ENCODE measurements at regions not wholly inside any gene's neighbourhood (a gene's known extent, or its start where the extent isn't known, plus 50 kb on each side); places are given as distances from the start of the nearest gene placed in this dataset.

DNA sequence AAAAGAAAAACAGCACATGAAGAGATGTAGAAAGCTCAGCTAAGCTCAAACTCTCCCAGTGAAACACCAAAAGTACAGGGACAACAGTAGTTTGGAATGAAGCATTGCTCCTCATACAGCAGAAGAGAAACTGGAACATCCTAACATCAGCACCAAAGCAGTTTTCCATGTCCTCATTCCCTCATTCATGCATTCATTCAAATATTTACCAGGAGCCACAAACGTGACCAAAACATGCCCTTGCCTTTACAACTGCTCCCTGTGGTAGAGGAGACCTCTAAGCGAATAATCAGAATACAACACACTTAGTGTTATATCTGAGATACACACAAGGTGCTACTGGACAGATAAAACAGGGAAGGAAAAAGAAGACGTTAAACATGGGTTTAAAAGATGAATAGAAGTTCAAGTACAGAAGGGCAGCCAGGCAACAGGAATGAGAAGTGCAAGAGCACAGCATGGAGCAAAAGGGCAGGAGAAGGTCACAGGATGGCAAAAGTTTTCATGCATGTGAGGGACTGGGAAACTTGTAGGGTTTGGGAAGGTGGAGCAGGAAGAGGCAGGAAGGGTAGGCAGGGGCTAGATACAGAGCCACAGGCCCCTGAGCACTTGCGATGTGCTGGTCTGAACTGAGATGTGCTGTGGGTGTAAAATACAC, 58.5 kb upstream of the LMCD1 start:
- DNase-seq: no peak

DNA sequence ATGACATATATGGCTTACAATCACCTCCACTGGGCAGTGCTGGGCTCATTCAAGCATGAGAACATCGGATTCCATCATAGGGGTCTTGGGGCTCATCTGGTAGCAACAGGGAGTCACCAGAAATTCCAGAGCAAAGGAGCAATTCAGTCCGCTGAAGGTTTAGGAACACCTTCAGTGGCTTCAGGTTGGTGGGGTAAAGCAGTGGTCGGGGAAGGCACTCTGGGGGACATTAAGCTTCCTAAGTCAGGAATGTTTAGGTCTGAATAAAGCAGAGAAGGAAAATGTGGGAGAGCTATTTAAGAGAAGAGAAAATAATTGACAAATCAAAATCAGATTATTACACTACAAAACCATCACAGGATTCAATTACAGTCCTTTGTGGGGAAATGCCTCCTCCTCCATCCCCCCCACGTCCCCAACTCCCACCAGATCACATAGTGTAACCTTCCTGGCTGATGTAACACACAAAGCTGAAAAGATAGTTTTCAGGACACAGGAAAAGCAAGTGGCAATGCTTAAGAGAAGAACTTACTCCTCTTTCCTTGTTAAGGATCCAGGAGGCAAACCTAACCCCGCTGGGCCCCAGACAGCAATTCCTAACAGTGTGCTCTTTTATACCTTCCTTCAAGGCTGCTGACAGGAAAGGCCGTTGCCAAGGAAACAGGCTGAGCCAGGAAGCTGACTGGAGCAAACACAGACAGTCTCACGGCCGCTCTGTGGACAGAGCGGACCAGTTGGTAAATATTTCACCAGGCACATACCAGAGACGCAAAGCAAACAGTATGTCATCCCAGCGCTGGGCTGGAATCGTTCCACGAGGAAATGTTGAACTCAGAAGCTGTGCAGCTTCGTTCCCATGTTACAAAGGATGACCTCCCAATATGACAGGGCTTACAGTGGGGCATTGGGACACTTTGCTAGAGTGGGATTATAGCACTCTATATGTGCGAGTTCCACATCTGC, 57.5 kb upstream of the LMCD1 start:
- DNase-seq: no peak

DNA sequence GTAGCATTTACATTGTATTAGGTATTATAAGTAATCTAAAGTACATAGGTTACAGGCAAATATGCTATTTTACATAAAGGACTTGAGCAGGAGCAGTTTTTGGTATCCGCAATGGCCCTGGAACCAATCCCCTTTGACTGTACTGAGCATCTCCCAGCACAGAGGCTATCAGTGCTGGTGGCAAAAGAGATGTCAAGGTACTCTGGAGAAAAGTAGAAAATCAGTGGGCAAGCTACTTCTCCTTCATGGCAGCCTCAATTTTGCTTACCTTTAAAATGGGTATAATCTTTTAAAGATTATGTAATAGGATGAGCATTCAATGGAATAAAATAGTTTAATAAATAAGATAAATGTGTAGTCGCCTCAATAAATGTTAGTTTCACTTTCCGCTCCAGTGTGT, 56.7 kb upstream of the LMCD1 start:
- DNase-seq: no peak

DNA sequence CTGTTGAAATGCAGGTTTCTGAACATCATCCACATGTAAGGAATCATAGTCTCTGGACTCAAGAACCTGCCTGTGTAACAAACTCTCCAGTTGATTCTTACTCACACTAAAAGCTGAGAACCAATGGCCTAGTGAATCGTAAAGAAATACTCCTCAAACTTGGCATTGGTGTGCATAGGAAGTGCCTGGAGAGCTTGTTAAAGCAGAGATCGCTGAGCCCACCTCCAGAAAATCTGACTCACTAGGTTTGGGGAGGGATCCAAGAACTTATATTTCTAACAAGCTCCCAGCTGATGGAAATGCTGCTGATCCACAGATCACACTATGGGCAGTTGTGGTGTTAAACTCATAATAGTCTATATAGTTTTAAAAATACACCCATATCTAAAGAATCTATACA, 55.8 kb upstream of the LMCD1 start:
- no peak for DNase-seq

DNA sequence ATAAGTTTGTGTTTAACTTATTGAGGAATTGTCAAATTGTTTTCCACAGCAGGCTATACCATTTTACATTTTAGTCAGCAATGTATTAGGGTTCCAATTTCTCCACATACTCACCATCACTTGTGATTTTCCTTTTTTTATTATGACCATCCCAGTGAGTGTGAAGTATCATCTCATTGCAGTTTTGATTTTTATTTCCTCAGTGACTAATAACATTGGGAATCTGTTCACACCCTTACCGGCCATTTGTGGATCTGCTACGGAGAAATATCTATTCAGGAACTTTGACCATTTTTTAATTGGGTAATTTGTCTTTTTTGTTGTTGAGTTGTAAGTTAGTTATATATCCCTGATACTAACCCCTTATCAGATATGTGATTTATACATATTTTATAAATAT, 54.8 kb upstream of the LMCD1 start:
- no peak for DNase-seq

DNA sequence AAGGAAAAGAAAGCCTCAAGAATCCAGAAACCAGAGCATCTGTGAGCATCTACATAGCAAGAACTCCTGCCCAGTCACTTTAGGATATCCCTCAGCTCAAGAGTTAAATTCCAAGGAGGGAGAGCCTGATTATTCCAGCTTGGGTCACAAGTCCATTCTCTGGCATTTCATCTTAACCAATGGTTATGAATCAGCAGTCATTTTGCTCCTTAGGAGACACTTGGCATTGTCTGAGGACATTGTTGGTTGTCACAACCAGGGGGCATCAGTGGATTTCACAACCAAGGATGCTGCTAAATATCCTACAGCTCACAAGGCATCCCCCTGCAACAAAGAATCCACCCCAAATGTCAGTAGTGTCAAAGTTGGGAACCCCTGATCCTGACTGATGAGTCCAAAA, 51.0 kb upstream of the LMCD1 start:
- DNase-seq: no peak

DNA sequence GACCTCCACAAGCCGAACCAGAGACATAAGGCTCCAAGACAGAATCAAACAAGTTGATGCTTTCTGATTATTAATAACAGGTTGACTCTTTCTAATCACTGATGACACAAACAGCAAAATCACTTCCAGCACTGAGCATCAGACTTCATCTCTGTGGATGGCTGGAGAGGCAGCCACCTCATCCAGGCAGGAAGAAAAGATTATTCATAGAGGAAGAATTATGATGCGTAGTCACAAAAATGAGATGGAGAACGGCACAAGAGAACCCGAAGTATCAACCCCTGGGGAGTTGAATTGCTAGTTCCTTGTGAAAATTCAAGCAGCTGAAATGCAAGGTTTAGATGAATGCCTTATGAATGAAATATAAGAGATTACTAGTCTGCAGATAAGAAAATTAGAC, 49.9 kb upstream of the LMCD1 start:
- no peak for DNase-seq

All from activated CD8-positive, alpha-beta memory T cell treated with anti-CD3 and anti-CD28 coated beads, Interleukin-2, amount 50 U/mL, for 48 hours (primary cell).